ENCODE measurements at regions not wholly inside any gene's neighbourhood (a gene's known extent, or its start where the extent isn't known, plus 50 kb on each side); places are given as distances from the start of the nearest gene placed in this dataset.

- ATAC-seq: no peak
- no peak overlapping the region for H3K4me3 ChIP-seq (ENCODE audit: low read depth in 2 of 2, low read length in 2 of 2)
- no peaks in the 10 kb centered on the region for H3K4me1 ChIP-seq (ENCODE audit: control insufficient read depth, insufficient read depth, low read length)
- no peak overlapping the region for H3K27ac ChIP-seq (ENCODE audit: low read length)
- no peaks in the 10 kb centered on the region for H3K9me3 ChIP-seq (ENCODE audit: control insufficient read depth, insufficient read depth, low read depth, low read length)
- peaks cover 6% of the 10 kb centered on the region; the same call in 1 of the 2 replicates for H3K27me3 ChIP-seq (ENCODE audit: control insufficient read depth, insufficient read depth, low read length)
- H3K36me3 ChIP-seq (ENCODE audit: control insufficient read depth, insufficient read depth, low read length): no peaks in the 10 kb centered on the region
- BruUV-seq (replicated peaks): no TSS peak
- in situ Hi-C loops (cut with HindIII; ENCODE audit: low pct_unique_long_range_greater_than_20kb, low sequenced_read_pairs): no loop called here
- no peak for TF ChIP-seq SIN3A (IDR thresholded peaks at IDR 0.05; ENCODE audit: borderline replicate concordance, insufficient read depth, low read depth, low read length)
- TF ChIP-seq, protein P1, sequence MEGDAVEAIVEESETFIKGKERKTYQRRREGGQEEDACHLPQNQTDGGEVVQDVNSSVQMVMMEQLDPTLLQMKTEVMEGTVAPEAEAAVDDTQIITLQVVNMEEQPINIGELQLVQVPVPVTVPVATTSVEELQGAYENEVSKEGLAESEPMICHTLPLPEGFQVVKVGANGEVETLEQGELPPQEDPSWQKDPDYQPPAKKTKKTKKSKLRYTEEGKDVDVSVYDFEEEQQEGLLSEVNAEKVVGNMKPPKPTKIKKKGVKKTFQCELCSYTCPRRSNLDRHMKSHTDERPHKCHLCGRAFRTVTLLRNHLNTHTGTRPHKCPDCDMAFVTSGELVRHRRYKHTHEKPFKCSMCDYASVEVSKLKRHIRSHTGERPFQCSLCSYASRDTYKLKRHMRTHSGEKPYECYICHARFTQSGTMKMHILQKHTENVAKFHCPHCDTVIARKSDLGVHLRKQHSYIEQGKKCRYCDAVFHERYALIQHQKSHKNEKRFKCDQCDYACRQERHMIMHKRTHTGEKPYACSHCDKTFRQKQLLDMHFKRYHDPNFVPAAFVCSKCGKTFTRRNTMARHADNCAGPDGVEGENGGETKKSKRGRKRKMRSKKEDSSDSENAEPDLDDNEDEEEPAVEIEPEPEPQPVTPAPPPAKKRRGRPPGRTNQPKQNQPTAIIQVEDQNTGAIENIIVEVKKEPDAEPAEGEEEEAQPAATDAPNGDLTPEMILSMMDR (IDR thresholded peaks at IDR 0.05): no peak
- TF ChIP-seq, protein P2, sequence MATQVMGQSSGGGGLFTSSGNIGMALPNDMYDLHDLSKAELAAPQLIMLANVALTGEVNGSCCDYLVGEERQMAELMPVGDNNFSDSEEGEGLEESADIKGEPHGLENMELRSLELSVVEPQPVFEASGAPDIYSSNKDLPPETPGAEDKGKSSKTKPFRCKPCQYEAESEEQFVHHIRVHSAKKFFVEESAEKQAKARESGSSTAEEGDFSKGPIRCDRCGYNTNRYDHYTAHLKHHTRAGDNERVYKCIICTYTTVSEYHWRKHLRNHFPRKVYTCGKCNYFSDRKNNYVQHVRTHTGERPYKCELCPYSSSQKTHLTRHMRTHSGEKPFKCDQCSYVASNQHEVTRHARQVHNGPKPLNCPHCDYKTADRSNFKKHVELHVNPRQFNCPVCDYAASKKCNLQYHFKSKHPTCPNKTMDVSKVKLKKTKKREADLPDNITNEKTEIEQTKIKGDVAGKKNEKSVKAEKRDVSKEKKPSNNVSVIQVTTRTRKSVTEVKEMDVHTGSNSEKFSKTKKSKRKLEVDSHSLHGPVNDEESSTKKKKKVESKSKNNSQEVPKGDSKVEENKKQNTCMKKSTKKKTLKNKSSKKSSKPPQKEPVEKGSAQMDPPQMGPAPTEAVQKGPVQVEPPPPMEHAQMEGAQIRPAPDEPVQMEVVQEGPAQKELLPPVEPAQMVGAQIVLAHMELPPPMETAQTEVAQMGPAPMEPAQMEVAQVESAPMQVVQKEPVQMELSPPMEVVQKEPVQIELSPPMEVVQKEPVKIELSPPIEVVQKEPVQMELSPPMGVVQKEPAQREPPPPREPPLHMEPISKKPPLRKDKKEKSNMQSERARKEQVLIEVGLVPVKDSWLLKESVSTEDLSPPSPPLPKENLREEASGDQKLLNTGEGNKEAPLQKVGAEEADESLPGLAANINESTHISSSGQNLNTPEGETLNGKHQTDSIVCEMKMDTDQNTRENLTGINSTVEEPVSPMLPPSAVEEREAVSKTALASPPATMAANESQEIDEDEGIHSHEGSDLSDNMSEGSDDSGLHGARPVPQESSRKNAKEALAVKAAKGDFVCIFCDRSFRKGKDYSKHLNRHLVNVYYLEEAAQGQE (IDR thresholded peaks at IDR 0.05; ENCODE audit: insufficient read depth in 1 of 2, low read depth in 2 of 2, low read length in 1 of 2): no peak
- TF ChIP-seq TCF7L2 (IDR thresholded peaks at IDR 0.05; ENCODE audit: low read depth, low read length): no peak
- no peak for TF ChIP-seq POLR2AphosphoS5 (IDR thresholded peaks at IDR 0.05; ENCODE audit: low read depth, low read length)
- ChIA-PET CTCF (no interaction called here), POLR2A (no interaction called here)
- intact Hi-C loops (cut with micrococcal nuclease; ENCODE audit: unreplicated experiment): no loop called here
- DNase-seq (ENCODE audit: low read depth, low spot score): no peak
Measured at GRCh38 chr11:19502691-19503253, 209.9 kb upstream of the NAV2 start.

DNA sequence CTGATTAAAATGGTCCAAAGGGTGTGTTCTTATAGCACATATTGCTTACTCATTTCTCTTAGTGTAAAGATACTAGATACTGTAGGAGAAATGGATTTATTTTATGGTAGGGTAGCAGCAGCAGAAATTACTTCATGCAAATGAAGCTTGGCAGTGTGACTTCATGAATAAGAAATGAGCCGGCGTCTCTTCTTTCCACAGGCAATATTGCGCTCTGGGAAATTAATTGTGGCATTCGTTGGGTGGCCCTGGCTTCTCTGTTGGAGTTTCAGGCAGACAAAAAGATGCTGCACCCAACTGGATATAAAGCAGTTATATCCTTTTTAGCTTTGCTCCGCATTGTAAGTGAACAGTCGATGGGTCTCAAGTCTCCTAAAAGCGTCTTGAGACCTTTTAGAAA lies 211.0 kb upstream of the NAV2 start:
- no peak overlapping the region for H3K27ac ChIP-seq (ENCODE audit: low read length)
- no peak for TF ChIP-seq SIN3A (IDR thresholded peaks at IDR 0.05; ENCODE audit: borderline replicate concordance, insufficient read depth, low read depth, low read length)
- TF ChIP-seq, protein P1 (IDR thresholded peaks at IDR 0.05): no peak
- TF ChIP-seq, protein P2 (IDR thresholded peaks at IDR 0.05; ENCODE audit: insufficient read depth in 1 of 2, low read depth in 2 of 2, low read length in 1 of 2): no peak
- TF ChIP-seq TCF7L2 (IDR thresholded peaks at IDR 0.05; ENCODE audit: low read depth, low read length): no peak
- TF ChIP-seq POLR2AphosphoS5 (IDR thresholded peaks at IDR 0.05; ENCODE audit: low read depth, low read length): no peak
- in situ Hi-C loops (cut with HindIII; ENCODE audit: low pct_unique_long_range_greater_than_20kb, low sequenced_read_pairs): no loop called here
- no peak for ATAC-seq
- no peak for DNase-seq (ENCODE audit: low read depth, low spot score)
- intact Hi-C loops (cut with micrococcal nuclease; ENCODE audit: unreplicated experiment): no loop called here
- no peaks in the 10 kb centered on the region for H3K4me1 ChIP-seq (ENCODE audit: control insufficient read depth, insufficient read depth, low read length)
- ChIA-PET POLR2A (no interaction called here), CTCF (no interaction called here)
- H3K9me3 ChIP-seq (ENCODE audit: control insufficient read depth, insufficient read depth, low read depth, low read length): no peaks in the 10 kb centered on the region
- no peak overlapping the region for H3K4me3 ChIP-seq (ENCODE audit: low read depth in 2 of 2, low read length in 2 of 2)
- no TSS peak for BruUV-seq (replicated peaks)
- H3K36me3 ChIP-seq (ENCODE audit: control insufficient read depth, insufficient read depth, low read length): no peaks in the 10 kb centered on the region
- H3K27me3 ChIP-seq (ENCODE audit: control insufficient read depth, insufficient read depth, low read length): peaks cover 6% of the 10 kb centered on the region; the same call in 1 of the 2 replicates
